ENCODE measurements at regions not wholly inside any gene's neighbourhood (a gene's known extent, or its start where the extent isn't known, plus 50 kb on each side); places are given as distances from the start of the nearest gene placed in this dataset.

- DNase-seq (peak in 2 of 4 donors; percentile 33 to 57), ATAC-seq (peak; percentile 80)
- H3K4me1 ChIP-seq, result no peaks in the 10 kb centered on the region
- H3K4me3 ChIP-seq, result no peak overlapping the region
- intact Hi-C loops (cut with DNase I), result no loop called here
- no peaks in the 10 kb centered on the region for H3K27me3 ChIP-seq
- no peak for TF ChIP-seq CTCF (IDR thresholded peaks at IDR 0.05)
- no peak overlapping the region for H3K27ac ChIP-seq
- H3K9me3 ChIP-seq, result no peaks in the 10 kb centered on the region
- no peaks in the 10 kb centered on the region for H3K36me3 ChIP-seq
Observed at GRCh38 chr2:199092419-199092818, 365.3 kb downstream of the SATB2 start.

GRCh38 chr2:199085261-199085660, 372.5 kb downstream of the SATB2 start:
- Histone ChIP-seq H3K36me3 (no peaks in the 10 kb centered on the region), H3K4me3 (no peak overlapping the region), H3K27me3 (no peaks in the 10 kb centered on the region), H3K9me3 (no peaks in the 10 kb centered on the region), H3K4me1 (no peaks in the 10 kb centered on the region), H3K27ac (no peak overlapping the region)
- DNase-seq (no peak), ATAC-seq (no peak)
- no peak for TF ChIP-seq CTCF (IDR thresholded peaks at IDR 0.05)
- intact Hi-C loops (cut with DNase I), result no loop called here

- ATAC-seq (no peak), DNase-seq (no peak)
- Histone ChIP-seq H3K4me1 (no peaks in the 10 kb centered on the region), H3K27me3 (no peaks in the 10 kb centered on the region), H3K4me3 (no peak overlapping the region), H3K9me3 (no peaks in the 10 kb centered on the region), H3K27ac (no peak overlapping the region), H3K36me3 (no peaks in the 10 kb centered on the region)
- TF ChIP-seq CTCF (IDR thresholded peaks at IDR 0.05), result no peak
- intact Hi-C loops (cut with DNase I), result no loop called here
Observed at GRCh38 chr2:199070322-199070949, 387.3 kb downstream of the SATB2 start.

- H3K27ac ChIP-seq, result no peak overlapping the region
- no peak for ATAC-seq
- peaks cover 0 to 29% of the 10 kb centered on the region in 2 donors for H3K9me3 ChIP-seq
- no peaks in the 10 kb centered on the region for H3K36me3 ChIP-seq
- H3K4me1 ChIP-seq, result no peaks in the 10 kb centered on the region
- no peak for DNase-seq
- intact Hi-C loops (cut with DNase I), result no loop called here
- TF ChIP-seq CTCF (IDR thresholded peaks at IDR 0.05), result no peak
- no peak overlapping the region for H3K4me3 ChIP-seq
- no peaks in the 10 kb centered on the region for H3K27me3 ChIP-seq
Observed at GRCh38 chr2:199064201-199064600, 393.5 kb downstream of the SATB2 start.

GRCh38 chr2:199057936-199058335, 399.8 kb downstream of the SATB2 start:
- Histone ChIP-seq H3K27me3 (no peaks in the 10 kb centered on the region), H3K9me3 (peaks cover 0 to 18% of the 10 kb centered on the region in 2 donors), H3K4me3 (no peak overlapping the region), H3K27ac (no peak overlapping the region), H3K4me1 (no peaks in the 10 kb centered on the region), H3K36me3 (no peaks in the 10 kb centered on the region)
- ATAC-seq (no peak), DNase-seq (no peak)
- intact Hi-C loops (cut with DNase I), result no loop called here
- TF ChIP-seq CTCF (IDR thresholded peaks at IDR 0.05), result no peak
